Activated CD4-positive, alpha-beta T cell treated with anti-CD3 and anti-CD28 coated beads, Interleukin-2, Interleukin-6, amounts not matched to agents 100 ng/mL and 50 ng/mL, durations not matched to agents 16 hours and 8 hours (primary cell): ENCODE measurements at regions not wholly inside any gene's neighbourhood (a gene's known extent, or its start where the extent isn't known, plus 50 kb on each side); places are given as distances from the start of the nearest gene placed in this dataset.
"Not testable (repeated sequence)": the region's sequence is repeated elsewhere in the genome, so short reads cannot be mapped to it uniquely, and the experiment has no call there.

ENCODE experiments used
- DNase-seq: peaks from one replicate; pipeline ENCODE4 v3.0.0-alpha.2; 2020

GRCh38 chr17:34771891-34772290 lies 189.4 kb downstream of the CCT6B start:
- no peak for DNase-seq

GRCh38 chr17:34770586-34770985 lies 190.7 kb downstream of the CCT6B start:
- DNase-seq = no peak

- no peak for DNase-seq
Observed at GRCh38 chr17:34769899-34770298, 190.5 kb downstream of the TMEM132E start.

GRCh38 chr17:34769049-34769448 lies 189.7 kb downstream of the TMEM132E start:
- no peak for DNase-seq

- DNase-seq = no peak
Observed at GRCh38 chr17:34765291-34765690, 185.9 kb downstream of the TMEM132E start.

GRCh38 chr17:34764716-34765115 lies 185.3 kb downstream of the TMEM132E start:
- DNase-seq = no peak

- DNase-seq = no peak
Observed at GRCh38 chr17:34763728-34764665, 184.6 kb downstream of the TMEM132E start.

- DNase-seq = no peak
Observed at GRCh38 chr17:34762078-34762477, 182.7 kb downstream of the TMEM132E start.

- no peak for DNase-seq
Observed at GRCh38 chr17:34761646-34762045, 182.3 kb downstream of the TMEM132E start.

- no peak for DNase-seq
Observed at GRCh38 chr17:34760931-34761495, 181.6 kb downstream of the TMEM132E start.

- no peak for DNase-seq
Observed at GRCh38 chr17:34758718-34759117, 179.3 kb downstream of the TMEM132E start.

- DNase-seq = no peak
Observed at GRCh38 chr17:34758316-34758715, 178.9 kb downstream of the TMEM132E start.

- no peak for DNase-seq
Observed at GRCh38 chr17:34757611-34758010, 178.2 kb downstream of the TMEM132E start.

- DNase-seq = no peak
Observed at GRCh38 chr17:34757106-34757505, 177.7 kb downstream of the TMEM132E start.

- no peak for DNase-seq
Observed at GRCh38 chr17:34756637-34757021, 177.2 kb downstream of the TMEM132E start.

GRCh38 chr17:34755981-34756636 lies 176.7 kb downstream of the TMEM132E start:
- no peak for DNase-seq

GRCh38 chr17:34755371-34755770 lies 176.0 kb downstream of the TMEM132E start:
- DNase-seq = no peak

GRCh38 chr17:34750004-34750403 lies 170.6 kb downstream of the TMEM132E start:
- no peak for DNase-seq

- DNase-seq = no peak
Observed at GRCh38 chr17:34741967-34742366, 162.6 kb downstream of the TMEM132E start.

- DNase-seq = no peak
Observed at GRCh38 chr17:34740565-34741520, 161.5 kb downstream of the TMEM132E start.

GRCh38 chr17:34739386-34739785 lies 160.0 kb downstream of the TMEM132E start:
- DNase-seq = no peak

GRCh38 chr17:34737673-34738072 lies 158.3 kb downstream of the TMEM132E start:
- not testable (repeated sequence) for DNase-seq

- DNase-seq = no peak
Observed at GRCh38 chr17:34736611-34737010, 157.2 kb downstream of the TMEM132E start.
